GM18861 (cell line): ENCODE measurements at regions not wholly inside any gene's neighbourhood (a gene's known extent, or its start where the extent isn't known, plus 50 kb on each side); places are given as distances from the start of the nearest gene placed in this dataset.

Source experiments
- ATAC-seq: cut with Tn5 transposase; IDR thresholded peaks from one replicate; pipeline ENCODE4 v1.9.1; 2021; ENCODE audit not compliant: unreplicated experiment

DNA sequence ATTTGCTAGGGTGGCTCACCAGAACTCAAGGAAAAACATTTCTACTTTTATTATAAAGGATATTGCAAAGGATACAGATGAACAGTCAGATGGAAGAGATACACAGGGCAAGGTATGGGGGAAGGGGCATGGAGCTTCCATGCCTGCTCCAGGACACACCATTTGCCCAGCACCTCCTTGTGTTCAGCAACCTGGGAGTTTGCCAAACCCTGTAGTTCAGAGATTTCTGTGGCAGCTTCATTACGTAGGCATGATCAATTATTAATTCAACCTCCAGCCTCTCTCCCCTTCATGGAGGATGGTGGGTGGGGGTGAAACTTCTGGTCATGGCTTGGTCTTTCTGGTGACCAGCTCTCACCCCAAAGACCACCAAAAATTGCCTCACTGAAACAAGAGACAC is 353.9 kb upstream of the THBS1 start:
- no peak for ATAC-seq

DNA sequence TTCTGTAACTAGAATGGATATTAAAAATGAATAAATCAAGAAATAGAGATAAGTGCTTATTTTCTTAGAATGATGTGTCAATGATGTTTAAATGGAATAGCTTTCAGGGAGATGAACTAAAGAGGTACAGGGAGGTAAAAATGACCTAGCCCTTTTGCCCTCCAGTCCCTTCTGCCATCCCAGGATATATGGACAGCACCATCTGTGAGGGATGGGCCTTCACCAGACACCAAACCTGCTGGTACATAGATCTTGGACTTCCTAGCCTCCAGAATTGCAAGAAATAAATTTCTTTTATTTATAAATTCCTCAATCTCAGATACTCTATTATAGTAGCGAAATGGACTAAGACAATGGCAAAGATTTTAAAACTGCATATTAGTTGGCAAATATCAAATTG is 352.0 kb upstream of the THBS1 start:
- no peak for ATAC-seq

DNA sequence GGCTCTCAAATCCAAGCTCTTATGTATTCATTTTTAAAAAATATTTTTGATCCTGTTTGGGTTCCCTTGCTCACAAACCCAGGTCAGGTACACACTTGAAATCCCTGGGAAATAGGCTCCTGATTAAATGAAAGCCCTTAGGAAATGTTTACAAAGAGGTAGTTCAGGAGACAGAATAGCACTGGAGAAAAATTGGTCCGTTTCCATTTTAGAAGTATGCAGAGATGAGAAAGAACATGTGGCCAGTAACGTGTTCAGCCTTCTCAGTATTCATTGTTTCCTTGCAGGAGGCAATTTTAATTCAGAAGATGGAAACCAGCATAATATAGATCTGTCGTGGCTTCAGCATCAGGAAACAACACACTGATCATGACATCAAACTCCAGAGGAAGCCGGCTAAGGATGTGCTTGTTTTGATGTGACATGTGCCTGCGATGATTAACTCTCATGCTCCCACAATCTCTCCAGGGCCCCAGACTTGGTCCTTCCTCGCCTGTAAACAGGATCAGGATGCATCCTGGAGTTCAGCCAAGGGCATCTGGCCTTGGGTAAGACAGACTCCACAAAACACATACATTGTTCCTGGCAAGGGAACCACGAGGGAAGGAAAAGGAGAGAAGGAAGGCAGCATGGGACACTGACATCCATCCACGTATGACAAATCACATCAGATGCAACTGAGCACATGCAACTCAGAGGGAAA is 350.5 kb upstream of the THBS1 start:
- ATAC-seq, result no peak

DNA sequence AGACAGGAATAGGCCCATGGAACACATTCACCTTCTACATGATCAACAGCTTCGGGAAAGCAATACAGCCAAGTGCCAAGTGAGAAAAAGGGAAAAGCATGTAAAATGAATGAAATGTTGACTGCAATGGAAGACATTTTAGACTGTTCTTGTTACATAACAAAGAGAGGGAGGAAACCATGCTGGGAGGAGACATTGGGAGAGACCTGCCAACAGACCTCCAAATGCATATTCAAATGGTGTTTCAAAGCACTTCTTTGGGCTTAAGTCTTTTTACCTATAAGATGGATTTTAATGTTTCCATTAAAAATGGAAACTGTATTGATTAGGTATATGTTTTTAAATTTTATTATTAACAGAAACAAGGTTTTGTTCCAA is 350.0 kb upstream of the THBS1 start:
- ATAC-seq, result no peak

DNA sequence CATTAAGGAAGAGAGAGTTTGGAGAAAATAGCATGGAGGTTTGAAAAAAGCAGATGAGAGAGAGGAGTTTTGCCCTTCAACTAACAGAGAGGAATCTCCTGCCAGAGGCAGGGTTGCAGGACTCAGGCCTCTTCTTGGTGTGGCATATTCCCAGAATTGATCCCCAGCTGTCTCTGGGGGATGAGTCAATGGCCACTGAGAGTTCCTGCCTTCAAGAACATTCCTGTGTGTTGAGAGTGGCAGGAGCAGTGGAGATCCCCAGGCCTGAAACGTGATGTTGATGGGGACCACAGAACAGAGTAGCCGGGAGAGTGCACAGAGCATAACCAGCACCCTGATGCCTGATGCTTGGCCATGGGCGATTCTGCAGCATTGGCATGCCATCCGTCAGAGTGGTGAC is 348.4 kb upstream of the THBS1 start:
- no peak for ATAC-seq

DNA sequence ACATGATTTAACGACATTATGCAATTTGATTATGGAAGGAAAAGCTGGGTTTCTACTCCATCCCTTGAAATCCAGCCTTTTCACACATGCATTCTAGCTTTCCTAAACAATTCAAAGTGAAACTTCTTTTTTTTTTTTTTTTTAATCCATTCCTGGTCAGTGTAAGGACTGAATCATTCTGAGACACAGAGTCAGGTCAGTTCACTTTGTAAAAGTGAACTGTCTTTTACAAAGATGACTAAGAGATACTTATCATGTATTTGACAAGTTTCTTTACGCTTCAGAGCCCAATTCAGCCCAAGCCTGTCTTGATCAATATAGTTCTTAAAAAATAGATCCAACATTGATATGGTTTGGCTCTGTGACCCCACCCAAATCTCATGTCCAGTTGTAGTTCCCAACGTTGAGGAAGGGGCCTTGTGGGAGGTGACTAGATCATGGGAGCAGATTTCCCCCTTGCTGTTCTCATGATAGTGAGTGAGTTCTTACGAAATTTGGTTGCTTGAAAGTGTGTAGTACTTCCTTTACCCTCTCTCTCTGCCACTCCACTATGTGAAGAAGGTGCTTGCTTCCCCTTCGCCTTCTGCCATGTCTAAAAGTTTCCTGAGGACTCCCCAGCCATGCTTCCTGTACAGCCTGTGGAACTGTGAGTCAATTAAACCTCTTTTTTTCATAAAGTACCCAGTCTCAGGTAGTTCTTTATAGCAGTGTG is 345.6 kb upstream of the THBS1 start:
- ATAC-seq, result no peak

DNA sequence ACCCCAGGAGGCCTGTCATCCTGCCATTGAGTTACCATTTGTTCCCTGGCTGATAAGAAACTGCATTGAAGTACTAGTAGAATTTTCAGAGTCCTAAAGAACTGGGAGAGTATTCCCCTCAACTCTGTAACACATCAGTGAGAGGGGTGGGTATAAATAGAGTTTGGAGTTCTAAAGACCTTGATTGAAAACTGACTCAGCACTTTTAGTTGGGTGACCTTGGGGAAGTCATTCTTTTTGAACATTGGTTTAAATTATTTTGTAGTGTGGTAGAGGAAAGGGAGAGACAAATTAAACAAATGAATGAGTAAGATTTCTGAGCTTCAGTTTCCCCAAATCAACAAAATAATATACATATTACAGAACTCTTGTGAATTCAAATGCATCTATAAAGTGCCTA is 344.5 kb upstream of the THBS1 start:
- ATAC-seq, result no peak

DNA sequence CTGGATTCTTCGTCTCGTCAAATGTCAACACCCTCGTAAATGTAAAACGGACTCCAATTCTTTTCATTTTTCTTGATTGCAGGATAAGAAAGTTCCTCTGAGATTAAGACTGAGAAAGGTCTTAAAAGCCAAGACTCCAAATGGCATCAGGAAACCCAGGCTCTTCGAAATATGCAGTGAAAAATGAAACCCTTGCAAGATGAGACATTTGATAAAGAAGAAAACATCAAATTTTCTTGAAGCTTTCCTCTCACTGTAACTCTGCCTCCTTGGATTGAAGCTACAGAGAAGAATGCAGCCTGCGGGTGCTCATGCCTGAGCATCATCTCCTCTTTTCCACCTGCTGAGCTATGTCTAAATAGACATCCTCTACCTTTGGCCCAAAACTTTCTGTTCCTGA is 342.4 kb upstream of the THBS1 start:
- ATAC-seq, result no peak

DNA sequence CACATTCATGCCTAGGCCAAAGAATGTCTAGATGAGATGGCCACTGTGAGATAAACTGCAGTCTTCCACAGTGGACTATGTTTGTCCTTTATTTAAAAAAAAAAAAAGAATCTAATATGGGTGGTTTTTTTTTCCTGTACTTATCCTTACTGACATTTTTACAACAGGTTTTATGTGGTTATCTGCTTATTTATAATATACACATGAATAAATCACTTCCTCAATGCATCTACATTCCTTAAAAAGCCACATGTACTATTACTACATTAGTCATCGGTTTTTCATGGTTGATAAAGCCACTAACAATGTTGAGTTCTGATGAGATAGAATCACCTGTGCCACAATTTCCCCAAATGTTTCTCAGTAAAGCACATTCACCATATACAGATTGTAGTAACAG is 341.3 kb upstream of the THBS1 start:
- no peak for ATAC-seq

DNA sequence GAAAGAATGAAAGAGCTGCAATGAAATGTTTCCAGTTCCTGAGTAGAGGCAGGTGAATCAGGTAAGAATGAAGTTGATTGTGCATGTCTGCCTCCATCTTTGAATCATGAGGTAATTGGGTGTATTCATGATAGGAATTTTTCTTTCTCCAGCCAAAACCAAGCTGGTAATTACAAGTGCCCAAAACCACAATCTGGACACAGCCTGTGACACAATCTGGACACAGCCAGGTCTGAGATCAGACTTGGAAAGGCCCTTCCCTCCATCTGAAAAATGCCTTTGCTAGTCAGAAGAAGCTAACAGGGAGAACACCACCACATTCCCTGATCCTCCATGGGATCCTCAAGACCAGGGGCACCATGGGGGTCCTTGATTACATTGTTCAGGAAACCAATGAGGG is 338.5 kb upstream of the THBS1 start:
- ATAC-seq, result no peak

DNA sequence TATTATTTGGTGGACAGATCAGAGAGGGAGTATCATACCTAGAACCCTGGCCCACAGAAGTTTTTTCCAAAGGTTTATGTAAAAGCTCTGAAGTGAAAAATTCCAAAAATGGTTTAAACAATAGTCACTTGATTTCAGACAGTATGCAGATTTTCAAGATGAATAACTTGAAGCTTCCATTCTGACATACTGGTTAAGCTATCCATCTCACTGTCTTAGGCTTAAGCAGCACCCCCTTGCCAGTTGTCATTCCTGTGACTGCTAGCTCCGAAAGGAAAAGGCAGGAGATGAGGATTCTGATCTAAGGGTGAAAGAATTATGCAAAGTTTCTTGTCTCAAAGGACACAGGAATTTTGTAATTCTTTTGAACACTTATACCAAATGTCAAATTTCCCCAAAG is 337.5 kb upstream of the THBS1 start:
- ATAC-seq, result no peak

DNA sequence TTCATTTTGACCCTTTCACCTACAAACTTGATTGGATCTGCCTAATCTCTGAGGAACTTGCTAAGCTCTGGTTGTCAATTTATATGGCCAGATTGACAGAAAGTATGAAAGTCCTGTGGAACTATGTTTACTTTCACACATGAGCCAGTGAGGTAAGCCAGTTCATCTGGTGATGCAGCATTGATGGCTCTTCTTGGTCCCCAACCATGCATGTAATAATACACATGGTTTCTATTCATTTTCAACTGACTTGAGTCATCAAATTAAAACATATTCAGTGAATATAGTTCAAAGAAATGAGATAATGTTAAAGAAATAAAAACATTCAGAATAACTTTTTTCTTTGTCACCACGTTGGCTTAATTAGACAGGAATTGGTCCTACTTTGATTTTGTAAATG is 336.1 kb upstream of the THBS1 start:
- ATAC-seq, result no peak

DNA sequence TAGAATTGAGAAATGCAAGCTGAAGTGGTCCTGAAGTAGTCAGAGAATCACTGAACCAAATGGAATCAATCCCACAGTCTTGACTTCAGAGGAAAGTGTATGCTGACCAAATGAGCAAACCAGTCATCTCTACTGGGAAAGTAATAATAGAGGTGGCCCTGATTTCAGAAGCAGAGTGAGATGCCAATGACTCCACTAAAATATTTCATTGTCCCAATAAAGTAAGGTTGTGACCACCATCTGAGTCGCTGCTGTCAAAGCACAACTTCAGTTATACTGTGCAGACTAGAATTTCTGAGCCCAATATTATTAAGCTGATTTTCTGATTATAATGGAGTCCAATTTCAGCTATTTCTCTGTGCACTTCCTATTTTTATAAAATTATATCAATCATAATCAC is 334.4 kb upstream of the THBS1 start:
- ATAC-seq, result no peak

DNA sequence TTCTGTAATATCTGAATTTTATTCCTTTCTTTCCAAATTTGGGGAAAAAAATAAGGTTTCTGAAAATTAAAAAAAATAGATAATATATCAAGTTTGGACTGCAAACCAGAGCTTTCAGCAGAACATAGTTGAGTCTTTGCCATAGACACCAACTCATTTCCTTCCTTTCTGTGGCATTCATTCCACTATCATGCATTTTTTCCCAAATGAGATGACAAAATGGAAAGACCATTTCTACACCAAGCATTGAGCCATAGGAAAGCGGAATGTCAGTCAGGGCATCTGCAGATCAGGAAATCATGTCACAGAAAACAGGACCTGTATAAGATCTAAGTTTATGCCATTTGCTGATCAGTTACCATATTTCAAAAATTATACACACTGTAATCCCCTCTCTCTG is 333.3 kb upstream of the THBS1 start:
- ATAC-seq, result no peak

DNA sequence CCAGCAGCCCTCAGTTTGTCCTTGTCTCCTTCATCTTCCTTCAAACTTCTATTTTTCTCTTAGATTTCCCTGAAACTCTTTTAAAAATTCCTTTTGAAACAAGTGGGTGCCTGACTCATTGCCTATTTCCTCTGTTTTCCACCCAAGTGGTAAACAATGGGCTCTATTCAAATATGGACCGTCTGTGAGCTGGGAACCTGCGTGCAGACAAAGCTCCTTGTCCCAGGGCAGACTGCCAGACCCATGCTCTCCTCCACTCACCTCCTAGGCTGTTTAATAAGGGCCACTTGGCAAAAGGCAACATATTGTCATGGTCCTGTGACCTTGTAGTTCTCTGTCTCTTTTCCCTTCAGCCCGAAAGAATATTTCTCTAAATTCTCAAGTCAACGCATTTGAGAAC is 332.7 kb upstream of the THBS1 start:
- no peak for ATAC-seq

DNA sequence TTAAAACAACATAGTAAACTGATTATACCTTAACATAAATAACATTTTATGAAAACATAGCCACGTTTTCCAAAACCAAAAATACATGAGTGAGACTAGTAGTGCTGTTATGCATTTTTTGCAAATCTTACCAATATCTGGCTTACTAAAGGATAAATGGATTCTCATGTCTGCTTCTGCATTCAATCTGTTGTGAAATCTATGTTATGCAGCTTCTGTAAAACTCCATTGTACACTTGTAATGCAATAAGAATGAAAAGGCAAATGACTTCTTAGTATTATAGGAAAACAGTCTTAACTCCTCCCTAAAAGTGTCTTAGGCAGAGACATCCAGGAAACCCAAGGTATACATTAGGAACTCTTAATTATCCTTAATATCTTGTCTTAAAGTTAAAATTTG is 330.9 kb upstream of the THBS1 start:
- ATAC-seq, result no peak

DNA sequence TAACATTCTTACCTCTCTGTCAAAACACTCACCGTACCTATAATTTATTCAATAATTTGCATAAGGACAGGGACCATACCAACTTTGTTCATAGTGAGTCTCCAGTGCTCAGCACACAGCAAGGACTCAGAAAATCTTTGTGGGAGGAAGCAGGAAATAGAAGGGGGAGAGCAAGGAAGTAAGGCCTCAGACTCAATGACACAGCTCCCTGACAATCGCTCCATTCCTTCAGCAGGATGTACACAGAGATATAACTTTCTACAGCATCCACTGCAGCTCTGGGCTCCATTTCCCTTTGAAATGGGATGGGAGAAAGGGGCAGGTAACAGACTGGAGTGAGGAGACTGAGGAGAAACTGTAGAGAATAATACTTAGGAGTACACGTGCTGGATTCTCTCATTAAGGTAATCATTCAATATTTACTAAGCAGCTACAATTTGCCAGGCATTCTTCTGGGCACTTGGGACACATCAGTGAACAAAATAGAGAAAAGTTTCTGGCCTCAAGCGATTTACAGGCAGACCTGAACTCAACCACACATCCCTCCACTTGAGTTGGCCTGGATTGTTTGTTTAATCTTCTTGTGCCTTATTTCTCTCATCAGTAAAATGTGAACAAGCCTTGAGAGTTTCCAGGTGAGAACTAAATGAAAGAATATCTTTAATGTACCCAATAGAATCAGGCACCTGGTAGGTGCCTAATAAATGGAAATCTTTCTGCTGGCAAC is 330.3 kb upstream of the THBS1 start:
- ATAC-seq, result no peak

DNA sequence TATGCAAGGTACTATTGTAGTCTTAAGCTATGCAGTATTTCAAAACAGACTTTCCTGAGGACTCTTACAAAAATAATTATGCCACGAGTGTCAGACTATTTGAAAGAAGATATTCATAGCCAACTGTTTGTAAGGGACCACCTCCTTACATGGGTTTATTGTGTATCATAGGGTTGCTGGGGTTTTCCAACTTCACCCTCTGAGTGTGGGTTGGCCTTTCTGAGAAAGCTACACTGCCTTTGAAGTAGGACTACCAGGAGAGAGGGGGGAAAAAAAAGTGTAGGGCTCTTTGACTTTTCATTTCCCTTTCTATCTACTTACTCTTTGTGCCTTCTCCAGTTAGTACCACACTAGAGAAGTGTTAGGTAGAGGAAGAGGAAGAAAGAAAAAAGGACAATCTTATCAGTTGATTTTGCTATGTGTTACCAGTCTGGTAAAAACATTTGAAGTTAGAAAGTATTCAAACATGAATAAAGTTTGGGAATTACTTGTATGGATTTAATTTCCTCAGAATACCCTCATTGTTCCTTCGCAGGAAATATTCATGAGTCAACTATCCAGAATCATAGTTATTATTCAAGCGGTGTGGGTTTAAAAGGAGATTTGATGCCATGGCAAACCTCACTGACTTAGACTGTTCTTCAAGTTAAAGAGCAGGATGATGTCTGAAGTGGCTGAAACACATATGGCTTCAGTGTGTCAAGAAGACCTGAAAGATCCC is 329.3 kb upstream of the THBS1 start:
- no peak for ATAC-seq

DNA sequence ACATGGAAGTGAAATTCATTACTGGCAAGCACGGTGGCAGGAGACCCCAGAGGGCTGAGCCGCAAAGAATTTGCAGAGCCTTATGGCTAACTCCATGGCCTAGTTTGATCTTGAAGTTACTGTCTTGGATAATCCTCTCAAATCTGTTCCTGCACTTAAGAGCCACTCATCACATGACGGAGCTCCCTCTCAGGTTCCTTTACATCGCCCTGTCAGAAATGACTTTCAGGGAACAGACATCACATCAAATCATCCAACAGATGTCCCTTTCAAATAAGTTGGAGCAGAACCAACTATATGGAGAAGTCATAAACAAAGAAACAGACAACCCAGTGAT is 328.8 kb upstream of the THBS1 start:
- no peak for ATAC-seq

DNA sequence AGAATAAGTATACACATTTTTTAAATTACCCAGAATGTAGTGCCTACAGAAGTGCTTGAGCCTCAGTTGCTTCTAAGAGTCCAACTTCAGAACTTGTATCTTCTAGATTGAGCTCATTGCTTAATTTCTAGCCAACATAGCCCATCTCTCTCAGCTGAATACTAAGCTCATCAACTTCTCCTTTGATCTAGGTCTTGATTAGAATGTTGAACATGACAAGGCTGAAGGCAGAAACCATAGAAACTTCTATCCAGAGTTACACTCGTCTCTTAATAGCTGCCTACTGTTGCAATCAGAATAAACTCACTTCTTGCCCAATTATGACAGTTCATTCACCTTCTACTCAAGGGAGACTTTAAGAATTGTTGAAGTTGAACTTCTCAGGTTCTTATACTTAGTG is 327.3 kb upstream of the THBS1 start:
- ATAC-seq, result no peak

DNA sequence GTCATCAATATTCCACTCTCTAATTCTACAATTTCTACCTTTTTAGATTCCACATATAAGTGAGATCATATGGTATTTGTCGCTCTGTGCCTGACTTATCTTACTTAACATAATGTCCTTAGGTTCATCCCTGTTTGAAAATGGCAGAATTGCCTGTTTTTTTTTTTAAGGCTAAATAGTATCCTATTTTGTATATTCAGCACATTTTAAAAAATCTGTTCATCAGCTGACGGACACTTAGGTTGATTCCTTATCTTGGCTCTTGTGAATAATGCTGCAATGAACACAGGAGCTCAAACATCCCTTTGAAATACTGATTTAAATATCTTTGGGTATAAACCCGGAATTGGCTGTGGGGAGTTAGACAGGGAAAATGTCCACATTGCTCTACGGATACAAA is 326.7 kb upstream of the THBS1 start:
- no peak for ATAC-seq

DNA sequence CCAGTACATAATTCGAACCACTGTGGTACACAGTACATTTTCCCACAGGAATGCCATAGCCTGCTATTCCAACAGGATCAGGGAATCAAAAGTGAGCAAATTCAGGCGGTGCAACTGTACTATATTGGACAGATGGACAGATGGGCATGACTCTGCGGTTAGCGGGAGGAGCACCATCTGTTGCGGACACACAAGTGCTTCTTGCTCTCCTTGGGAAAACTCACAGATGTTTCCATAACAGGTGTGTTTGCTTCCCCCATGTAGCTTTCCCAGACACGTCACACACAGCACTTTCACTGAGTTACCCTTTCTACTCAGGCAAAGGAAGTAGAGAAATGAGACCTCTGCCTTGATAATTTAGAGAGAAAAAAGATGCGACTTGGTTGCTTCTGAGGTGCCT is 325.1 kb upstream of the THBS1 start:
- ATAC-seq, result no peak
